Endothelial cell of umbilical vein (primary cell): ENCODE measurements at regions not wholly inside any gene's neighbourhood (a gene's known extent, or its start where the extent isn't known, plus 50 kb on each side); places are given as distances from the start of the nearest gene placed in this dataset.

Experiments used
- CTCF ChIP-seq, 2 donors: IDR thresholded peaks; 1 replicate in 1 of 2; 2 replicates in 1 of 2; pipeline ENCODE4 v1.5.1; 2011; ENCODE audit warnings: low read length in 2 of 2, mild to moderate bottlenecking in 2 of 2, moderate library complexity in 2 of 2, control low read depth in 1 of 2, inconsistent platforms in 1 of 2, low read depth in 1 of 2; ENCODE audit not compliant: insufficient read depth in 1 of 2; ENCODE audit errors: extremely low read depth in 1 of 2
- EZH2 ChIP-seq: IDR thresholded peaks from 2 replicates; pipeline ENCODE4 v1.6.1; 2012; ENCODE audit warnings: borderline replicate concordance, low read depth, mild to moderate bottlenecking, moderate library complexity, low read length, inconsistent platforms; ENCODE audit not compliant: severe bottlenecking
- MYC ChIP-seq: IDR thresholded peaks from one replicate; pipeline ENCODE4 v1.6.1; 2011; ENCODE audit warnings: mild to moderate bottlenecking, low read depth, low read length
- POLR2A ChIP-seq: IDR thresholded peaks from 2 replicates; pipeline ENCODE4 v1.6.1; 2012; ENCODE audit warnings: low read depth, mild to moderate bottlenecking, control low read depth, low read length
- POLR2AphosphoS5 ChIP-seq: IDR thresholded peaks from 2 replicates; pipeline ENCODE4 v1.6.1; 2012; ENCODE audit warnings: low read depth, mild to moderate bottlenecking, control low read depth, low read length, moderate library complexity; ENCODE audit not compliant: insufficient read depth

DNA sequence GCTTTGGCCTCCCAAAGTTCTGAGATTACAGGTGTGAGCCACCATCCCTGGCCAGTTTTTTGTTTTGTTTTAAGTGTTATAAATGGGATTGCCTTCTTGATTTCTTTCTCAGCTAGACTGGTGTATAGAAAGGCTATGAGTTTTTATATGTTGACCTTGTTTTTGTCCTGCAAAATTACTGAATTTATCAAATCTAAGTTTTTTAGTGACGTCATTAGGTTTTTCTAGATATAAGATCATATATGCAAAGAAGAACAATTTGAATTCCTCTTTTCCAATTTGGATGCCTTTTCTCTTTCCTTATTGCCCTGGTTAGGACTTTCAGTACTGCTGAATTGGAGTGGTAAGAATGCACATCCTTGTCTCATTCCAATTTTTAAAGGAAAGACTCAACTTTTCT is 81.3 kb upstream of the MOCS1 start:
- TF ChIP-seq POLR2A (no peak), EZH2 (no peak), CTCF (IDR thresholded peaks at IDR 0.05; ENCODE audit: extremely low read depth in 1 of 2, insufficient read depth in 1 of 2, low read depth in 1 of 2, low read length in 2 of 2) (no peak), POLR2AphosphoS5 (no peak), MYC (no peak)
